GM23338 (cell line): ENCODE measurements at regions not wholly inside any gene's neighbourhood (a gene's known extent, or its start where the extent isn't known, plus 50 kb on each side); places are given as distances from the start of the nearest gene placed in this dataset.

Source experiments
- CTCF ChIP-seq, 2 experiments: fragments of 200-600 bp in 1 of 2; sonication (generic) in 1 of 2; conservative IDR thresholded peaks; 2 replicates each; pipeline versions ENCODE4 v1.5.1 to v1.6.1; 2016 to 2017; ENCODE audit warnings: antibody characterized with exemption in 2 of 2, low read depth in 2 of 2, mild to moderate bottlenecking in 2 of 2, moderate library complexity in 1 of 2
- ETS1 ChIP-seq: IDR thresholded peaks from 2 replicates; pipeline ENCODE4 v1.6.1; 2016; ENCODE audit warnings: antibody characterized with exemption
- EZH2 ChIP-seq: fragments of 200-600 bp; sonication (generic); IDR thresholded peaks from one replicate; pipeline ENCODE4 v1.8.0; 2017; ENCODE audit warnings: antibody characterized with exemption, mild to moderate bottlenecking, low read depth; ENCODE audit not compliant: unreplicated experiment
- EZH2phosphoT487 ChIP-seq: fragments of 200-600 bp; sonication (generic); IDR thresholded peaks from one replicate; pipeline ENCODE4 v1.8.1; 2018; ENCODE audit warnings: antibody characterized with exemption; ENCODE audit not compliant: unreplicated experiment

- TF ChIP-seq CTCF (conservative IDR thresholded peaks at IDR 0.05; ENCODE audit: low read depth in 2 of 2) (no peak), ETS1 (no peak), EZH2 (no peak), EZH2phosphoT487 (no peak)
Measured at GRCh38 chr1:79285667-79286066, 279.1 kb upstream of the ADGRL4 start.
